ENCODE measurements at regions not wholly inside any gene's neighbourhood (a gene's known extent, or its start where the extent isn't known, plus 50 kb on each side); places are given as distances from the start of the nearest gene placed in this dataset.

- no peak overlapping the region for H3K4me2 ChIP-seq (ENCODE audit: extremely low read depth, insufficient read depth, low read length)
- TF ChIP-seq EZH2 (IDR thresholded peaks at IDR 0.05; ENCODE audit: low read length, missing control alignments) = no peak
- no peak for TF ChIP-seq CTCF (conservative IDR thresholded peaks at IDR 0.05 in 1 of 2, IDR thresholded peaks at IDR 0.05 in 1 of 2; ENCODE audit: low read depth in 1 of 2, low read length in 2 of 2)
- no peaks in the 10 kb centered on the region for H3K27me3 ChIP-seq (ENCODE audit: control insufficient read depth, insufficient read depth, low read length)
- no peak overlapping the region for H3K27ac ChIP-seq (ENCODE audit: insufficient read depth, low read length)
- no peak for DNase-seq (ENCODE audit: low read depth in 2 of 2)
- H3K9ac ChIP-seq (ENCODE audit: insufficient read depth, low read length) = no peak overlapping the region
- no peak overlapping the region for H2AFZ ChIP-seq (ENCODE audit: low read length)
- H3K4me1 ChIP-seq (ENCODE audit: control insufficient read depth, extremely low read depth, insufficient read depth, low read length) = no peaks in the 10 kb centered on the region
- no peaks in the 10 kb centered on the region for H4K20me1 ChIP-seq (ENCODE audit: control insufficient read depth, extremely low read depth, insufficient read depth, low read length)
- no peaks in the 10 kb centered on the region for H3K9me3 ChIP-seq (ENCODE audit: control insufficient read depth, insufficient read depth, low read depth, low read length)
- no peak overlapping the region for H3K4me3 ChIP-seq (replicated peaks in 1 of 4; ENCODE audit: control extremely low read depth in 1 of 4, insufficient read depth in 1 of 4, low read depth in 3 of 4, low read length in 4 of 4)
- no peaks in the 10 kb centered on the region for H3K79me2 ChIP-seq (ENCODE audit: control insufficient read depth, insufficient read depth, low read length)
- H3K36me3 ChIP-seq (ENCODE audit: control insufficient read depth, insufficient read depth, low read length) = no peaks in the 10 kb centered on the region
These were observed 373.8 kb upstream of the RAB6C start for GRCh38 chr2:129605646-129606045.

GRCh38 chr2:129606496-129607270 lies 372.8 kb upstream of the RAB6C start:
- H3K4me2 ChIP-seq (ENCODE audit: extremely low read depth, insufficient read depth, low read length) = no peak overlapping the region
- H3K9ac ChIP-seq (ENCODE audit: insufficient read depth, low read length) = no peak overlapping the region
- H3K27me3 ChIP-seq (ENCODE audit: control insufficient read depth, insufficient read depth, low read length) = no peaks in the 10 kb centered on the region
- no peaks in the 10 kb centered on the region for H4K20me1 ChIP-seq (ENCODE audit: control insufficient read depth, extremely low read depth, insufficient read depth, low read length)
- H3K4me3 ChIP-seq (replicated peaks in 1 of 4; ENCODE audit: control extremely low read depth in 1 of 4, insufficient read depth in 1 of 4, low read depth in 3 of 4, low read length in 4 of 4) = no peak overlapping the region
- H2AFZ ChIP-seq (ENCODE audit: low read length) = no peak overlapping the region
- no peaks in the 10 kb centered on the region for H3K4me1 ChIP-seq (ENCODE audit: control insufficient read depth, extremely low read depth, insufficient read depth, low read length)
- H3K79me2 ChIP-seq (ENCODE audit: control insufficient read depth, insufficient read depth, low read length) = no peaks in the 10 kb centered on the region
- no peak for DNase-seq (ENCODE audit: low read depth in 2 of 2)
- H3K9me3 ChIP-seq (ENCODE audit: control insufficient read depth, insufficient read depth, low read depth, low read length) = no peaks in the 10 kb centered on the region
- TF ChIP-seq EZH2 (IDR thresholded peaks at IDR 0.05; ENCODE audit: low read length, missing control alignments) (no peak), CTCF (conservative IDR thresholded peaks at IDR 0.05 in 1 of 2, IDR thresholded peaks at IDR 0.05 in 1 of 2; ENCODE audit: low read depth in 1 of 2, low read length in 2 of 2) (no peak)
- no peaks in the 10 kb centered on the region for H3K36me3 ChIP-seq (ENCODE audit: control insufficient read depth, insufficient read depth, low read length)
- no peak overlapping the region for H3K27ac ChIP-seq (ENCODE audit: insufficient read depth, low read length)

- H3K9ac ChIP-seq (ENCODE audit: insufficient read depth, low read length) = no peak overlapping the region
- TF ChIP-seq CTCF (conservative IDR thresholded peaks at IDR 0.05 in 1 of 2, IDR thresholded peaks at IDR 0.05 in 1 of 2; ENCODE audit: low read depth in 1 of 2, low read length in 2 of 2) (no peak), EZH2 (IDR thresholded peaks at IDR 0.05; ENCODE audit: low read length, missing control alignments) (no peak)
- no peak overlapping the region for H3K4me3 ChIP-seq (replicated peaks in 1 of 4; ENCODE audit: control extremely low read depth in 1 of 4, insufficient read depth in 1 of 4, low read depth in 3 of 4, low read length in 4 of 4)
- no peaks in the 10 kb centered on the region for H4K20me1 ChIP-seq (ENCODE audit: control insufficient read depth, extremely low read depth, insufficient read depth, low read length)
- H3K36me3 ChIP-seq (ENCODE audit: control insufficient read depth, insufficient read depth, low read length) = no peaks in the 10 kb centered on the region
- no peak overlapping the region for H3K27ac ChIP-seq (ENCODE audit: insufficient read depth, low read length)
- no peak overlapping the region for H2AFZ ChIP-seq (ENCODE audit: low read length)
- no peaks in the 10 kb centered on the region for H3K79me2 ChIP-seq (ENCODE audit: control insufficient read depth, insufficient read depth, low read length)
- no peaks in the 10 kb centered on the region for H3K27me3 ChIP-seq (ENCODE audit: control insufficient read depth, insufficient read depth, low read length)
- H3K4me2 ChIP-seq (ENCODE audit: extremely low read depth, insufficient read depth, low read length) = no peak overlapping the region
- H3K4me1 ChIP-seq (ENCODE audit: control insufficient read depth, extremely low read depth, insufficient read depth, low read length) = no peaks in the 10 kb centered on the region
- no peak for DNase-seq (ENCODE audit: low read depth in 2 of 2)
- H3K9me3 ChIP-seq (ENCODE audit: control insufficient read depth, insufficient read depth, low read depth, low read length) = no peaks in the 10 kb centered on the region
These were observed 370.2 kb upstream of the RAB6C start for GRCh38 chr2:129609224-129609623.
